ENCODE measurements at regions not wholly inside any gene's neighbourhood (a gene's known extent, or its start where the extent isn't known, plus 50 kb on each side); places are given as distances from the start of the nearest gene placed in this dataset.

DNA sequence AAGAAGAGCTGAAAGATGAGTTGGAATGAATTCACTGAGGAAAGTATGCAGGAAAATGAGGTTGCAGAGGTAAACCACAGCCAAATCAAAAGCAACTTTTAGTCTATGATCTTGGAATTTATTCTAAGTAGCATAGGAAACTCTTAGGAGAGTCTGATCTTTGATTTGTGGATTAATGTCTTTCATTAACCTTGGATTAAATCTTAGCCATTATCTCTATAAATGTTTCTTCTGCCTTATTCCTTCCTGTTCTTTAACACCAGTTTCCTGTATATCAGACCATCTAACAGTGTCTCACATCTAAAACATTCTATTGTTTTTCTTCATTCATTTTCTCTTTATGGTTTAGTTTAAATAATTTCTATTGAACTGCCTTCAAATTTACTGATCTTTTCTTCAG is 187.2 kb upstream of the ANKRD55 start:
- Histone ChIP-seq H3K27me3 (ENCODE audit: control insufficient read depth, insufficient read depth, low read length) (no peaks in the 10 kb centered on the region), H3K9me3 (ENCODE audit: control insufficient read depth, insufficient read depth, low read length) (peaks cover 10% of the 10 kb centered on the region), H3K4me3 (ENCODE audit: low read depth, low read length) (no peak overlapping the region), H3K27ac (ENCODE audit: low read depth, low read length) (no peak overlapping the region), H3K36me3 (ENCODE audit: control insufficient read depth, insufficient read depth, low read length) (no peaks in the 10 kb centered on the region), H3K4me1 (ENCODE audit: control insufficient read depth, insufficient read depth, low read length) (no peaks in the 10 kb centered on the region)
- no peak for DNase-seq (ENCODE audit: low read depth in 4 of 6, low spot score in 6 of 6)

DNA sequence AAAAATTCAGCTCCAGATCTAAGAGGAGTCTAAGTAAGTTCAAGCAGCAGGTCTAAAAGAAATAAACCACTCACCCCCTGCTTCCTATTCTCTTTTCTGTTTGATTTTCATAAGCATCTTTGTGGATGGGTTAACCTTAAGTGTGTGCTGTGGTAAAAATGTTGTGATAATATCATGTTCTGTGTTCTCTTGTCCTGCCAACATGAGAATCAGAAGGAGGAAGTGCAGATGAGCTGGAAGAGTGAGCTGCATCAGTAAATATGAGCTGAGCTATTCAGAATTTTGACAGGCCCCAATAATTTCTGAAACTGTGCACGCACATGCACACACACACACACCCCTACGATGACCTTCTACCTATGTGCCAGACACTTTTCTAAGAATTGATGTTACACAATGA is 186.5 kb upstream of the ANKRD55 start:
- no peaks in the 10 kb centered on the region for H3K4me1 ChIP-seq (ENCODE audit: control insufficient read depth, insufficient read depth, low read length)
- DNase-seq (ENCODE audit: low read depth in 4 of 6, low spot score in 6 of 6), result no peak
- H3K27me3 ChIP-seq (ENCODE audit: control insufficient read depth, insufficient read depth, low read length), result no peaks in the 10 kb centered on the region
- H3K4me3 ChIP-seq (ENCODE audit: low read depth, low read length), result no peak overlapping the region
- H3K9me3 ChIP-seq (ENCODE audit: control insufficient read depth, insufficient read depth, low read length), result peaks cover 10% of the 10 kb centered on the region
- no peak overlapping the region for H3K27ac ChIP-seq (ENCODE audit: low read depth, low read length)
- H3K36me3 ChIP-seq (ENCODE audit: control insufficient read depth, insufficient read depth, low read length), result no peaks in the 10 kb centered on the region
- WGBS (ENCODE audit: insufficient coverage), result no CpG with 5 or more reads among the region's 2 CpGs

DNA sequence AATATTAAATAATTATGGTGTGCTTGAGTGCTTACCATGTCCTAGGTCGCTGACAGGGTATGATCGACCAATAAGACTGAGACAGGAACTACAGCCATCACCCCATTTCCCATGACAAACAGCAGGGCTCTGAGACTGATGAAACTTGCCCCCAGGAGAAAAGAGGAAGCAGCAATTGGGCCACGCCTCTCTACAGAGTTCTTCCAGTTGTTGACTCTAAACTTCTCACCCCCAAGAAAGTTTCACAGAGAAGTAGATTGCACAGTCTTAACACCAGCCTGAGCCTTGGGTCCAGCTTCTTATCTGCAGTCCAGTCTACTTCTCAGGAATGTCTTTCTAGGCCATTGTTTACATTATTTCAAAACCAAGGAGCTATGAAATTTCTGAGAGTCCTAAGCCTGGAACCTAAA is 182.2 kb upstream of the ANKRD55 start:
- Histone ChIP-seq H3K4me3 (ENCODE audit: low read depth, low read length) (no peak overlapping the region), H3K27ac (ENCODE audit: low read depth, low read length) (no peak overlapping the region), H3K4me1 (ENCODE audit: control insufficient read depth, insufficient read depth, low read length) (no peaks in the 10 kb centered on the region), H3K36me3 (ENCODE audit: control insufficient read depth, insufficient read depth, low read length) (no peaks in the 10 kb centered on the region), H3K9me3 (ENCODE audit: control insufficient read depth, insufficient read depth, low read length) (peaks cover 5% of the 10 kb centered on the region), H3K27me3 (ENCODE audit: control insufficient read depth, insufficient read depth, low read length) (no peaks in the 10 kb centered on the region)
- 79% methylated on average over 2 of the region's 3 CpGs for WGBS (ENCODE audit: insufficient coverage)
- peak in 1 of 6 donors; percentile 16 for DNase-seq (ENCODE audit: low read depth in 4 of 6, low spot score in 6 of 6)

DNA sequence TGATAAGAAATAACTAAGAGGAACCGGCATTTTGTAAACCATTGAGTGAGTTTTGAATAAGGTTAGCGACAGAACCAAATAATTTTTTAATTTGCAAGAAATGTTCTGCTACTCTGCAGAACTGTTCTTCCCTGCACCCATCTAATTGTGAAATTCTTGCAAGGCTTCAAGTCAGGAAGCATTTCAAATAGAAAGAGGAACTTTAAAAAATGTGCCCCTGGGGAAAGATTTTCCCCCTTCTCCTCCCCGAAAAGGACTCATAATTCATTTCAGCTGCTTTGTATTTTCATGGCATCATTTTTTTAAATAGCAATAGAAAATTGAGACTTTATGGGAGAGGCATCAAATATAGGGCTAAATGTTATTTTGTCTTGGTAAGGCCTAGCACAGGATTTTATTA is 180.9 kb upstream of the ANKRD55 start:
- H3K27ac ChIP-seq (ENCODE audit: low read depth, low read length), result no peak overlapping the region
- DNase-seq (ENCODE audit: low read depth in 4 of 6, low spot score in 6 of 6), result peak in 1 of 6 donors; percentile 35

DNA sequence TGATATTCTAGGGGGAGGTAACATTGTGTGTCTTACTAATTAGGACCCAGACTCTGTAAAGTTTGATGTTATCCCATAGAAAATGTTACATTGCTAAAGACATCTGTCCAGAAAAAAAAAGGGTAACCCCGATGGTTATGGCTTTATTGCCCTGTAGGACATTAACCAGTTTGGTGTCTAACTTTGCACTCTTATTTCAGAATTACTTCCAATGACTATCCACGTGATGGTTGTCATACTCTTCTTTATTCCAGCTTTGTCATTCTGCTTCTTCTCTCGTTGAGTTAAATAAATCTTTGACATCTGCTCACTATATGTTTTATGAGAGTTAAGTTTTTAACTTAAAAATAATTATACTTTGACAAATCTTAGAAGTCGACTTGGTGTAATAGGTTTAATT is 180.4 kb upstream of the ANKRD55 start:
- H3K4me1 ChIP-seq (ENCODE audit: control insufficient read depth, insufficient read depth, low read length), result peaks cover 5% of the 10 kb centered on the region
- whole genome bisulfite sequencing (ENCODE audit: insufficient coverage), result 43% methylated on average over 1 of the region's 4 CpGs
- no peak overlapping the region for H3K4me3 ChIP-seq (ENCODE audit: low read depth, low read length)
- H3K27ac ChIP-seq (ENCODE audit: low read depth, low read length), result no peak overlapping the region
- DNase-seq (ENCODE audit: low read depth in 4 of 6, low spot score in 6 of 6), result no peak
- no peaks in the 10 kb centered on the region for H3K27me3 ChIP-seq (ENCODE audit: control insufficient read depth, insufficient read depth, low read length)
- no peaks in the 10 kb centered on the region for H3K9me3 ChIP-seq (ENCODE audit: control insufficient read depth, insufficient read depth, low read length)
- H3K36me3 ChIP-seq (ENCODE audit: control insufficient read depth, insufficient read depth, low read length), result no peaks in the 10 kb centered on the region

More for the DNA sequence above, 180.9 kb upstream of the ANKRD55 start:
- H3K4me1 ChIP-seq (ENCODE audit: control insufficient read depth, insufficient read depth, low read length), result peaks cover 5% of the 10 kb centered on the region
- H3K9me3 ChIP-seq (ENCODE audit: control insufficient read depth, insufficient read depth, low read length), result no peaks in the 10 kb centered on the region
- no peaks in the 10 kb centered on the region for H3K27me3 ChIP-seq (ENCODE audit: control insufficient read depth, insufficient read depth, low read length)
- no peaks in the 10 kb centered on the region for H3K36me3 ChIP-seq (ENCODE audit: control insufficient read depth, insufficient read depth, low read length)
- H3K4me3 ChIP-seq (ENCODE audit: low read depth, low read length), result no peak overlapping the region
- no CpG with 5 or more reads among the region's 3 CpGs for WGBS (ENCODE audit: insufficient coverage)

DNA sequence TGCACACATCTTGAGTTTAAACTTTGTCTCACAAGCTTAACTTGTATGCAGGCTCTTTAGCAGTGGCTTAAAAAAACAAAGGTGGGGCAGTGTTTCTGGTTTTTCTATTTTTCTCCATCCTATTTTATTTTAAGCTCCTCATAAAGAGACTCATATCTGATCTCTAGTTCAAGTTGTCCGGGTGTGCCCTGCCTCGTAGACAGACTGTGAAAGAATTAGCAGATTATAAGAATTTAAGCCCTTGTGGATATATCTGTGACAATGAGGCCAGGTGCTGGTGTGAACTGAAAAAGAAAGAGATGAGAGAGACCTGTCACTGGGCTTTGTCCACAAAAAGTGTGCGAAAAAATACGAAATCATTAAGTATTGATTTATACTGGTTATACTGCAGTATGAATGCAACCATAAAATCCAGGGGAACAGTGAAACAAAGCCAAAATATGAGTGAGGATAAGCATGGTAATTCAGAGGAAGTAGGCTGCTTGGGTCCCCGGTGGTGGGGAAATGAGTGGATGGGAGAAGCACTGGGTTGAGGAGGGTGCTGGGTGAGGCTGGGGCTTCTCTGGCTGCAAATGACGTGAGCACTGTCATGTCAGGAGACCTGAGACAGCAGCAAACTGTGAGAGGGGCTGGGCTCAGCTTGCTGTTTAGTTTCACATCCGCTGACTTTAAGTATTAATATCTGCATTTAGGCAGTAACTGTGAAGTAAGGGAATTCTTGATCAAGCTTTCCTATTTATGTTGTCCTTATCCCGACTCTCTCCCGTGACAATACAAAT is 179.7 kb upstream of the ANKRD55 start:
- 65% methylated on average over 4 of the region's 9 CpGs for WGBS (ENCODE audit: insufficient coverage)
- H3K27me3 ChIP-seq (ENCODE audit: control insufficient read depth, insufficient read depth, low read length), result no peaks in the 10 kb centered on the region
- no peaks in the 10 kb centered on the region for H3K9me3 ChIP-seq (ENCODE audit: control insufficient read depth, insufficient read depth, low read length)
- H3K4me3 ChIP-seq (ENCODE audit: low read depth, low read length), result no peak overlapping the region
- DNase-seq (ENCODE audit: low read depth in 4 of 6, low spot score in 6 of 6), result peak in 1 of 6 donors; percentile 21
- H3K27ac ChIP-seq (ENCODE audit: low read depth, low read length), result no peak overlapping the region
- peaks cover 5% of the 10 kb centered on the region for H3K4me1 ChIP-seq (ENCODE audit: control insufficient read depth, insufficient read depth, low read length)
- H3K36me3 ChIP-seq (ENCODE audit: control insufficient read depth, insufficient read depth, low read length), result no peaks in the 10 kb centered on the region

DNA sequence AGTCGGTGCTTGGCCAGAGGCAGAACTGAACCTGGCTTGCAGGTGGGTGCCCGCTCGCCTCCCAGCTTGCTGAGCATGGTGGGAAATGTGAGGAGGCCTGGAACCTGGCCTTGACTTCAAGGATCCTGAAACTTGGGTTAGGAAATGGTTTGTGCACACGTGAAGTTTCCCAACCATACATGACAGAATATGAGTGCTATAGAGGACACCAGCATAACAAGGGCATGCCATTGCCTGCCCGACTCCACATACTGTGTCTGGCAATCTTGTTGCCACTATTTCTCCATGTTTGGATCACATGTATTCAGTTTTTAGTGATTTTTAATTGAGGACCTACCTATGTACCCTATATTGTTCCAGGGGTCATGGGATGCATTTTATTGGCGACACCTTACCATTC is 177.6 kb upstream of the ANKRD55 start:
- no peak overlapping the region for H3K27ac ChIP-seq (ENCODE audit: low read depth, low read length)
- WGBS (ENCODE audit: insufficient coverage), result 90% methylated on average over 2 of the region's 6 CpGs

DNA sequence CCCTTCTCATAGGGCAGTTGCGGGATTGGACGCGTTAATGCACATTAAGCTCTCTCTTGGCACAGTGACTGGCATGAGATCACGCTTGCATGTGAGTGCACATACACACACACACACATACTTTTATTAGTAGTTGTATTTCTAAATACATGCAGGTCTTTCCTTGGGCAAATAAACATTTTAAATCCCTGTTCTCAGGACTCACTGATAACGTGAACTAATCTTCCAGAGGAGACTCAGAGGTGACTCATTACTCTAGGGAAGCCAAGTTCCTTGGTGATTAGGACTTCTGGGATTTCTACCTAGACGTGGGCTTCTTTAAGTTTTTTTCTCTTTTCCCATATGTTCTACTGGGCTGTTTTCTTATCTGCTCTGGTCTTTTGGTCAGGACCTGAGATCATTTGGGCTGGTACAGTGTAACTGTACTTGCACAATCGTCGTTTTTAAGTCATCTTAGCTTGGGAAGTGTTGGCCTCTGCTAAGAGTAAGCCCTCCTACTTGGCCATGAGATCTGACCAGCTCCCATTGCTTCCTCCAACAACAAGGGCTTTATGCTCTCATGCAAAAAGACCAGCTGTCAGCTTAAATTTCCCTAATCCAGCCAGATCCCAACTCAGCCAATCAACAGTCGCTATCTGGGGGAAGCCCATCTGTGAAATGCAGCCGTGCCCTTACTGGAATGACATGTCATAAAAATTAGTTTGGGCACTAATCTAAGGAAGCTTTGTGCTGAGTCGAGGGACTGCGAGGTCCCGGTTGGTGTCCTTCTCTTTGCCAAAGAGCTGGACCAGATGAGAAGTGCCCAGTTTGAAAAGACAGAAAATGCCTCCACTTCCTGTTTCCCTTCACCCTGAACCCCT is 176.4 kb upstream of the ANKRD55 start:
- DNase-seq (ENCODE audit: low read depth in 4 of 6, low spot score in 6 of 6), result peak in 2 of 6 donors; percentile 46 to 59
- no peaks in the 10 kb centered on the region for H3K36me3 ChIP-seq (ENCODE audit: control insufficient read depth, insufficient read depth, low read length)

More for the DNA sequence above, 177.6 kb upstream of the ANKRD55 start:
- no peak for DNase-seq (ENCODE audit: low read depth in 4 of 6, low spot score in 6 of 6)
- H3K4me1 ChIP-seq (ENCODE audit: control insufficient read depth, insufficient read depth, low read length), result peaks cover 9% of the 10 kb centered on the region
- H3K4me3 ChIP-seq (ENCODE audit: low read depth, low read length), result no peak overlapping the region
- H3K9me3 ChIP-seq (ENCODE audit: control insufficient read depth, insufficient read depth, low read length), result no peaks in the 10 kb centered on the region
- H3K27me3 ChIP-seq (ENCODE audit: control insufficient read depth, insufficient read depth, low read length), result no peaks in the 10 kb centered on the region
- H3K36me3 ChIP-seq (ENCODE audit: control insufficient read depth, insufficient read depth, low read length), result no peaks in the 10 kb centered on the region

DNA sequence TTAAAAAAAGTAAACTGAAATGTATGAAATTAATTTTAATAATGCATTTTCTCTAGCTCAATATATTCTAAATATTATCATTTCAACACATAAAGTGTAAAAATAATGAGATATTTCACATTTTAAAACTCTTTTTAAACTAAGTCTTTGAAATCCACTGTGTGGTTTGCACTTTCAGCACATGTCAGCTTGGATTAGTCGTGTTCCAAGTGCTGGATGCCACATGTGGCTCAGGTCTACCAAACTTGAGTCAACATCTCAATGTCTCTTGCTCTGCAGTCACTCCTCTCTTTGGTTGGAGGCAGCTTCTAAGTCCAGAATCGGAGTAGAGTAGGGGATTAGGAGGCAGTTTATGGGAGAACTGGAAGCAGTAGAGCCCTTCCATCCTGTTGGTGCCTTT is 173.7 kb upstream of the ANKRD55 start:
- Histone ChIP-seq H3K36me3 (ENCODE audit: control insufficient read depth, insufficient read depth, low read length) (no peaks in the 10 kb centered on the region), H3K27me3 (ENCODE audit: control insufficient read depth, insufficient read depth, low read length) (no peaks in the 10 kb centered on the region), H3K4me1 (ENCODE audit: control insufficient read depth, insufficient read depth, low read length) (peaks cover 9% of the 10 kb centered on the region), H3K9me3 (ENCODE audit: control insufficient read depth, insufficient read depth, low read length) (no peaks in the 10 kb centered on the region), H3K27ac (ENCODE audit: low read depth, low read length) (no peak overlapping the region), H3K4me3 (ENCODE audit: low read depth, low read length) (no peak overlapping the region)
- 86% methylated on average over 1 of the region's 2 CpGs for WGBS (ENCODE audit: insufficient coverage)
- DNase-seq (ENCODE audit: low read depth in 4 of 6, low spot score in 6 of 6), result no peak

More for the DNA sequence above, 176.4 kb upstream of the ANKRD55 start:
- H3K27me3 ChIP-seq (ENCODE audit: control insufficient read depth, insufficient read depth, low read length), result no peaks in the 10 kb centered on the region
- peaks cover 9% of the 10 kb centered on the region for H3K4me1 ChIP-seq (ENCODE audit: control insufficient read depth, insufficient read depth, low read length)
- no peak overlapping the region for H3K4me3 ChIP-seq (ENCODE audit: low read depth, low read length)
- 53% methylated on average over 8 of the region's 13 CpGs for WGBS (ENCODE audit: insufficient coverage)
- H3K9me3 ChIP-seq (ENCODE audit: control insufficient read depth, insufficient read depth, low read length), result no peaks in the 10 kb centered on the region
- peak overlapping the region; percentile 70 for H3K27ac ChIP-seq (ENCODE audit: low read depth, low read length)

All from spinal cord (tissue), 9 donors.